ENCODE measurements at regions not wholly inside any gene's neighbourhood (a gene's known extent, or its start where the extent isn't known, plus 50 kb on each side); places are given as distances from the start of the nearest gene placed in this dataset.

DNA sequence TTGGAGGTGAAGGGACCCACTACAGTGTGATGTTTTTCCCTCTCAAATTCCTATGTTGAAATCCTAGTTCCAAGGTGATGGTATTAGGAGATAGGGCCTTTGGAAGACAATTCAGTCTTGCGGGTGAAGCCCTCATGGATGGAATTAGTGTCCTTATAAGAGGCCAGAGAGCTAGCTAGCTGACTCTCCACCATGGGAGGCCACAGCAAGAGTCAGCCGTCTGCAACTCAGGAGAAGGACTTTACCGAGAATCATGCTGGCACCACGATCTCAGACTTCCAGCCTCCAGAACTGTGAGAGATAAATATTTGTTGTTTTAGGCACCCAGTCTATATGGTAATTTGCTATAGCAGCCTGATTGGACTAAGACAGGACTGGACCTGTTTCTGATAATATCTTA lies 461.4 kb downstream of the TSN start:
- no peak overlapping the region for H3K4me3 ChIP-seq
- H3K36me3 ChIP-seq: no peaks in the 10 kb centered on the region
- no peaks in the 10 kb centered on the region for H3K4me1 ChIP-seq
- no peaks in the 10 kb centered on the region for H3K27me3 ChIP-seq
- no peaks in the 10 kb centered on the region for H3K9me3 ChIP-seq
- 82 to 85% methylated on average over 4 of the region's 4 CpGs for WGBS, 2 donors
- TF ChIP-seq, protein P1, sequence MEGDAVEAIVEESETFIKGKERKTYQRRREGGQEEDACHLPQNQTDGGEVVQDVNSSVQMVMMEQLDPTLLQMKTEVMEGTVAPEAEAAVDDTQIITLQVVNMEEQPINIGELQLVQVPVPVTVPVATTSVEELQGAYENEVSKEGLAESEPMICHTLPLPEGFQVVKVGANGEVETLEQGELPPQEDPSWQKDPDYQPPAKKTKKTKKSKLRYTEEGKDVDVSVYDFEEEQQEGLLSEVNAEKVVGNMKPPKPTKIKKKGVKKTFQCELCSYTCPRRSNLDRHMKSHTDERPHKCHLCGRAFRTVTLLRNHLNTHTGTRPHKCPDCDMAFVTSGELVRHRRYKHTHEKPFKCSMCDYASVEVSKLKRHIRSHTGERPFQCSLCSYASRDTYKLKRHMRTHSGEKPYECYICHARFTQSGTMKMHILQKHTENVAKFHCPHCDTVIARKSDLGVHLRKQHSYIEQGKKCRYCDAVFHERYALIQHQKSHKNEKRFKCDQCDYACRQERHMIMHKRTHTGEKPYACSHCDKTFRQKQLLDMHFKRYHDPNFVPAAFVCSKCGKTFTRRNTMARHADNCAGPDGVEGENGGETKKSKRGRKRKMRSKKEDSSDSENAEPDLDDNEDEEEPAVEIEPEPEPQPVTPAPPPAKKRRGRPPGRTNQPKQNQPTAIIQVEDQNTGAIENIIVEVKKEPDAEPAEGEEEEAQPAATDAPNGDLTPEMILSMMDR (IDR thresholded peaks at IDR 0.05): no peak
- no peak for TF ChIP-seq POLR2A (IDR thresholded peaks at IDR 0.05)
- no peak for DNase-seq
- H3K27ac ChIP-seq: no peak overlapping the region
- intact Hi-C loops (cut with DNase I): no loop called here

DNA sequence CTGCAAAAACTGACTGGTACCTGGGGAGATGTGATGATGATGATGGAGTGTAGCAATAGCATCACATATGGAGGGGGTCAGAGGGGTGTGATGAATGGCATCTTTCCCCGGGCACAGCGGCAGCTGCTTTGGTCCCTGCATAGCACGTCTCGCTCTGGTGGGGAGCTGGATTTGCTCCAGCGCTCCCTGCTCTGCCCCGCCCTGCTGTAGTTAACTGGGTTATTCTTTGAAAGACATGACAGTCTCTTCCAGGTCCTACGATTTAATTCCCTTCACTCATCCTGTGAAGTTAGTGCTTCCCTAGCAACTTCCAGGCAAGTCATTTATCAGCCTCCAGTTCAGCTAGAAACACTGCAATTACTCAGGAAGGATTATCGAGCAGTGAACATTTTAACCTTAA lies 463.1 kb downstream of the TSN start:
- no peak for DNase-seq
- TF ChIP-seq, protein P1 (IDR thresholded peaks at IDR 0.05): no peak
- TF ChIP-seq POLR2A (IDR thresholded peaks at IDR 0.05): no peak
- Histone ChIP-seq H3K4me3 (no peak overlapping the region), H3K4me1 (no peaks in the 10 kb centered on the region), H3K27ac (no peak overlapping the region), H3K9me3 (no peaks in the 10 kb centered on the region), H3K36me3 (no peaks in the 10 kb centered on the region), H3K27me3 (no peaks in the 10 kb centered on the region)
- WGBS, 2 donors: 74 to 86% methylated on average over 8 of the region's 8 CpGs
- intact Hi-C loops (cut with DNase I): no loop called here

DNA sequence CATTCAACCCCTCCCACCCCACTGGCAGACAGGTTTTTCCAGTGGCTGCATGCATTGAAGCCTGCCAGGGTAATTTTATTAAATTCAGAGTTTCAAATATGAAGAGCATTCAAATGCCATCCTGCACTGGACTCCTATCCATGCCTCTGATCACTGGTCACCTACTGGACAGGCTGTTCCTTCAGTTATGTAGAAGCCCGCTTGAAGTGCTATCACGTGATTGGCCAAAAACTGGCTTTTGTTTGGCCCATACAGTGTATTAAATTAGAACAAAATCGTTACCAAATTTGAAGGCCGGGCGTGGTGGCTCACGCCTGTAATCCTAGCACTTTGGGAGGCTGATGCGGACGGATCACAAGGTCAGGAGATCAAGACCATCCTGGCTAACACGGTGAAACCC lies 464.1 kb downstream of the TSN start:
- H3K27me3 ChIP-seq: no peaks in the 10 kb centered on the region
- WGBS, 2 donors: 93 to 94% methylated on average over 6 to 9 of the region's 9 CpGs
- TF ChIP-seq, protein P1 (IDR thresholded peaks at IDR 0.05): no peak
- TF ChIP-seq POLR2A (IDR thresholded peaks at IDR 0.05): no peak
- no peaks in the 10 kb centered on the region for H3K9me3 ChIP-seq
- H3K4me3 ChIP-seq: no peak overlapping the region
- intact Hi-C loops (cut with DNase I): no loop called here
- H3K4me1 ChIP-seq: no peaks in the 10 kb centered on the region
- H3K27ac ChIP-seq: no peak overlapping the region
- DNase-seq: no peak
- no peaks in the 10 kb centered on the region for H3K36me3 ChIP-seq

DNA sequence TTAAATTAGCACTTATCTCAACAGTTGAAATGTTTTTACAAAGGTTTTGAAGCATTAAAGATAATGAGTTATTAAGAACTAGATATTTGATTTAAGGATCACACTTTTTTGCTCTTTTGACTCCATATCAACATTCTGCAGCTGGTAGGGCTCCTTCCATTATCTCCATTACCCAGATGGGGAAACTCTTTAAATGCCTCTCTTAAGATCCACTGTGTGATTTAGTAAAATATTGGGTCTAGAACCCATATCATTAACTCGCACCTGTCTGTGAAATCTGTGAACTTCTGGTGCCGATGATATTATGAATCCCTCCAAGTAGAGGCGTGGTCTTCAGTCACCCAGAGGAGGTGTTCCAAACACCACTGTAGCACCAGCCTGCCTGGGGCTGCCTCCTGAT lies 466.2 kb downstream of the TSN start:
- Histone ChIP-seq H3K4me3 (no peak overlapping the region), H3K27me3 (no peaks in the 10 kb centered on the region), H3K9me3 (no peaks in the 10 kb centered on the region), H3K36me3 (no peaks in the 10 kb centered on the region), H3K4me1 (no peaks in the 10 kb centered on the region), H3K27ac (no peak overlapping the region)
- intact Hi-C loops (cut with DNase I): no loop called here
- WGBS, 2 donors: 50 to 81% methylated on average over 2 to 3 of the region's 3 CpGs
- DNase-seq: no peak
- no peak for TF ChIP-seq POLR2A (IDR thresholded peaks at IDR 0.05)
- TF ChIP-seq, protein P1 (IDR thresholded peaks at IDR 0.05): no peak

DNA sequence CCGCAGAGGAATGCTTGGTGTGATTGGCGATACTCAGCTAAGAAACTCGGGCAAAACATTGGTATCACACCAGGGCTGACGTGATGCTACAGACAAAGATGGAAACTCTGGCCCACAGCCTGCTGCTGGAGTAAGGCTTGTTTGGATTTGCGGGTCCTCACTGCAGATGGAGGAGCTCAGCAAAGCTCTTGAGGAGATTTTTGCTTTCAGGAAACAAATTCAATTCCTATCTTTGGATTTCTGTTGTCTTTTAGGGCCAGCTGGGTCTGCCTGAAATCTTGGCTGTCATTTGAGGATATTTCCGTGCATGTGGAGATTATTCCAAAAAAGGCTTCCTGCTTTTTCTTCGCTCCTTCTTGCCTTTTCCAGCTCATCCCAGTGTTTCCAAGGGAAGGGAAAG lies 475.8 kb downstream of the TSN start:
- no peaks in the 10 kb centered on the region for H3K27me3 ChIP-seq
- WGBS, 2 donors: 60 to 75% methylated on average over 7 of the region's 7 CpGs
- H3K27ac ChIP-seq: no peak overlapping the region
- DNase-seq: no peak
- H3K9me3 ChIP-seq: no peaks in the 10 kb centered on the region
- intact Hi-C loops (cut with DNase I): no loop called here
- no peak overlapping the region for H3K4me3 ChIP-seq
- TF ChIP-seq, protein P1 (IDR thresholded peaks at IDR 0.05): no peak
- no peak for TF ChIP-seq POLR2A (IDR thresholded peaks at IDR 0.05)
- no peaks in the 10 kb centered on the region for H3K36me3 ChIP-seq
- H3K4me1 ChIP-seq: no peaks in the 10 kb centered on the region

All from esophagus squamous epithelium (tissue), 5 donors.